ENCODE measurements at regions not wholly inside any gene's neighbourhood (a gene's known extent, or its start where the extent isn't known, plus 50 kb on each side); places are given as distances from the start of the nearest gene placed in this dataset.

GRCh38 chr11:11710556-11710955, 88.8 kb upstream of the GALNT18 start:
- ATAC-seq (ENCODE audit: low read depth) (no peak), DNase-seq (ENCODE audit: low spot score) (no peak)
- Histone ChIP-seq H3K27ac (ENCODE audit: poor library complexity, severe bottlenecking) (no peak overlapping the region), H3K36me3 (ENCODE audit: low read depth) (no peaks in the 10 kb centered on the region), H3K4me1 (ENCODE audit: insufficient read depth, poor library complexity, severe bottlenecking) (no peaks in the 10 kb centered on the region), H3K4me3 (ENCODE audit: severe bottlenecking) (no peak overlapping the region), H3K27me3 (ENCODE audit: insufficient read depth, poor library complexity, severe bottlenecking) (no peaks in the 10 kb centered on the region), H3K9me3 (ENCODE audit: severe bottlenecking) (no peaks in the 10 kb centered on the region)
- no peak for TF ChIP-seq CTCF (IDR thresholded peaks at IDR 0.05; ENCODE audit: poor library complexity, severe bottlenecking)

GRCh38 chr11:11709447-11710239, 87.8 kb upstream of the GALNT18 start:
- ATAC-seq (ENCODE audit: low read depth), result no peak
- no peak for TF ChIP-seq CTCF (IDR thresholded peaks at IDR 0.05; ENCODE audit: poor library complexity, severe bottlenecking)
- H3K27me3 ChIP-seq (ENCODE audit: insufficient read depth, poor library complexity, severe bottlenecking), result no peaks in the 10 kb centered on the region
- H3K27ac ChIP-seq (ENCODE audit: poor library complexity, severe bottlenecking), result no peak overlapping the region
- DNase-seq (ENCODE audit: low spot score), result no peak
- no peaks in the 10 kb centered on the region for H3K4me1 ChIP-seq (ENCODE audit: insufficient read depth, poor library complexity, severe bottlenecking)
- H3K9me3 ChIP-seq (ENCODE audit: severe bottlenecking), result no peaks in the 10 kb centered on the region
- no peak overlapping the region for H3K4me3 ChIP-seq (ENCODE audit: severe bottlenecking)
- no peaks in the 10 kb centered on the region for H3K36me3 ChIP-seq (ENCODE audit: low read depth)

- no peaks in the 10 kb centered on the region for H3K27me3 ChIP-seq (ENCODE audit: insufficient read depth, poor library complexity, severe bottlenecking)
- H3K4me3 ChIP-seq (ENCODE audit: severe bottlenecking), result no peak overlapping the region
- no peak for TF ChIP-seq CTCF (IDR thresholded peaks at IDR 0.05; ENCODE audit: poor library complexity, severe bottlenecking)
- ATAC-seq (ENCODE audit: low read depth), result no peak
- no peak overlapping the region for H3K27ac ChIP-seq (ENCODE audit: poor library complexity, severe bottlenecking)
- H3K36me3 ChIP-seq (ENCODE audit: low read depth), result no peaks in the 10 kb centered on the region
- no peaks in the 10 kb centered on the region for H3K9me3 ChIP-seq (ENCODE audit: severe bottlenecking)
- H3K4me1 ChIP-seq (ENCODE audit: insufficient read depth, poor library complexity, severe bottlenecking), result no peaks in the 10 kb centered on the region
- no peak for DNase-seq (ENCODE audit: low spot score)
These were observed 86.5 kb upstream of the GALNT18 start for GRCh38 chr11:11708256-11708655.

- TF ChIP-seq CTCF (IDR thresholded peaks at IDR 0.05; ENCODE audit: poor library complexity, severe bottlenecking), result no peak
- ATAC-seq (ENCODE audit: low read depth), result peak; percentile 83
These were observed 84.2 kb upstream of the GALNT18 start for GRCh38 chr11:11706028-11706427.

GRCh38 chr11:11703885-11704284, 82.1 kb upstream of the GALNT18 start:
- no peak for TF ChIP-seq CTCF (IDR thresholded peaks at IDR 0.05; ENCODE audit: poor library complexity, severe bottlenecking)
- no peaks in the 10 kb centered on the region for H3K27me3 ChIP-seq (ENCODE audit: insufficient read depth, poor library complexity, severe bottlenecking)

More at GRCh38 chr11:11706028-11706427, 84.2 kb upstream of the GALNT18 start:
- Histone ChIP-seq H3K27ac (ENCODE audit: poor library complexity, severe bottlenecking) (no peak overlapping the region), H3K36me3 (ENCODE audit: low read depth) (no peaks in the 10 kb centered on the region), H3K4me3 (ENCODE audit: severe bottlenecking) (no peak overlapping the region), H3K9me3 (ENCODE audit: severe bottlenecking) (no peaks in the 10 kb centered on the region), H3K27me3 (ENCODE audit: insufficient read depth, poor library complexity, severe bottlenecking) (no peaks in the 10 kb centered on the region), H3K4me1 (ENCODE audit: insufficient read depth, poor library complexity, severe bottlenecking) (no peaks in the 10 kb centered on the region)
- no peak for DNase-seq (ENCODE audit: low spot score)

More at GRCh38 chr11:11703885-11704284, 82.1 kb upstream of the GALNT18 start:
- no peaks in the 10 kb centered on the region for H3K4me1 ChIP-seq (ENCODE audit: insufficient read depth, poor library complexity, severe bottlenecking)
- no peak overlapping the region for H3K4me3 ChIP-seq (ENCODE audit: severe bottlenecking)
- no peaks in the 10 kb centered on the region for H3K36me3 ChIP-seq (ENCODE audit: low read depth)
- no peak for DNase-seq (ENCODE audit: low spot score)
- ATAC-seq (ENCODE audit: low read depth), result no peak
- H3K27ac ChIP-seq (ENCODE audit: poor library complexity, severe bottlenecking), result no peak overlapping the region
- H3K9me3 ChIP-seq (ENCODE audit: severe bottlenecking), result no peaks in the 10 kb centered on the region

Measured in RWPE2 (cell line).